ENCODE measurements at regions not wholly inside any gene's neighbourhood (a gene's known extent, or its start where the extent isn't known, plus 50 kb on each side); places are given as distances from the start of the nearest gene placed in this dataset.

- Histone ChIP-seq H3K4me1 (ENCODE audit: insufficient read depth) (peaks cover under 1% of the 10 kb centered on the region), H3K4me3 (no peak overlapping the region), H3K27me3 (no peaks in the 10 kb centered on the region), H3K36me3 (no peaks in the 10 kb centered on the region), H3K9me3 (no peaks in the 10 kb centered on the region), H3K27ac (no peak overlapping the region)
- 59 to 78% (median 67%) methylated on average over 2 of the region's 2 CpGs for WGBS, 3 donors
- intact Hi-C loops (cut with DNase I), result no loop called here
- DNase-seq, result no peak
- no peak for TF ChIP-seq CTCF (IDR thresholded peaks at IDR 0.05)
- TF ChIP-seq POLR2A (IDR thresholded peaks at IDR 0.05), result no peak
- TF ChIP-seq EP300 (IDR thresholded peaks at IDR 0.05), result no peak
Observed at GRCh38 chr17:79673517-79673916, 57.2 kb upstream of the ENPP7 start.

GRCh38 chr17:79672496-79672895, 58.2 kb upstream of the ENPP7 start:
- H3K27ac ChIP-seq, result no peak overlapping the region
- intact Hi-C loops (cut with DNase I), result no loop called here
- TF ChIP-seq POLR2A (IDR thresholded peaks at IDR 0.05), result no peak
- TF ChIP-seq CTCF (IDR thresholded peaks at IDR 0.05), result no peak
- no peak for TF ChIP-seq EP300 (IDR thresholded peaks at IDR 0.05)
- H3K4me1 ChIP-seq (ENCODE audit: insufficient read depth), result peaks cover 2% of the 10 kb centered on the region
- DNase-seq, result no peak
- H3K4me3 ChIP-seq, result no peak overlapping the region
- no peaks in the 10 kb centered on the region for H3K9me3 ChIP-seq
- no peaks in the 10 kb centered on the region for H3K36me3 ChIP-seq
- WGBS, 3 donors, result 88 to 90% (median 90%) methylated on average over 5 of the region's 5 CpGs
- H3K27me3 ChIP-seq, result no peaks in the 10 kb centered on the region

- DNase-seq, result no peak
- Histone ChIP-seq H3K4me1 (ENCODE audit: insufficient read depth) (peaks cover 2% of the 10 kb centered on the region), H3K27me3 (no peaks in the 10 kb centered on the region), H3K9me3 (no peaks in the 10 kb centered on the region), H3K36me3 (no peaks in the 10 kb centered on the region), H3K27ac (no peak overlapping the region), H3K4me3 (no peak overlapping the region)
- no peak for TF ChIP-seq CTCF (IDR thresholded peaks at IDR 0.05)
- no peak for TF ChIP-seq POLR2A (IDR thresholded peaks at IDR 0.05)
- TF ChIP-seq EP300 (IDR thresholded peaks at IDR 0.05), result no peak
- 25 to 35% (median 34%) methylated on average over 11 to 13 of the region's 13 CpGs for WGBS, 3 donors
- intact Hi-C loops (cut with DNase I), result no loop called here
Observed at GRCh38 chr17:79671085-79671694, 59.6 kb upstream of the ENPP7 start.

- Histone ChIP-seq H3K4me1 (ENCODE audit: insufficient read depth) (peaks cover 2% of the 10 kb centered on the region), H3K9me3 (no peaks in the 10 kb centered on the region), H3K4me3 (no peak overlapping the region), H3K27ac (no peak overlapping the region), H3K27me3 (no peaks in the 10 kb centered on the region), H3K36me3 (no peaks in the 10 kb centered on the region)
- DNase-seq, result no peak
- intact Hi-C loops (cut with DNase I), result no loop called here
- TF ChIP-seq EP300 (IDR thresholded peaks at IDR 0.05), result no peak
- TF ChIP-seq CTCF (IDR thresholded peaks at IDR 0.05), result no peak
- no peak for TF ChIP-seq POLR2A (IDR thresholded peaks at IDR 0.05)
- WGBS, 3 donors, result 15 to 20% (median 17%) methylated on average over 15 of the region's 15 CpGs
Observed at GRCh38 chr17:79670537-79671084, 59.8 kb upstream of the RBFOX3 start.
